ENCODE measurements at regions not wholly inside any gene's neighbourhood (a gene's known extent, or its start where the extent isn't known, plus 50 kb on each side); places are given as distances from the start of the nearest gene placed in this dataset.

DNA sequence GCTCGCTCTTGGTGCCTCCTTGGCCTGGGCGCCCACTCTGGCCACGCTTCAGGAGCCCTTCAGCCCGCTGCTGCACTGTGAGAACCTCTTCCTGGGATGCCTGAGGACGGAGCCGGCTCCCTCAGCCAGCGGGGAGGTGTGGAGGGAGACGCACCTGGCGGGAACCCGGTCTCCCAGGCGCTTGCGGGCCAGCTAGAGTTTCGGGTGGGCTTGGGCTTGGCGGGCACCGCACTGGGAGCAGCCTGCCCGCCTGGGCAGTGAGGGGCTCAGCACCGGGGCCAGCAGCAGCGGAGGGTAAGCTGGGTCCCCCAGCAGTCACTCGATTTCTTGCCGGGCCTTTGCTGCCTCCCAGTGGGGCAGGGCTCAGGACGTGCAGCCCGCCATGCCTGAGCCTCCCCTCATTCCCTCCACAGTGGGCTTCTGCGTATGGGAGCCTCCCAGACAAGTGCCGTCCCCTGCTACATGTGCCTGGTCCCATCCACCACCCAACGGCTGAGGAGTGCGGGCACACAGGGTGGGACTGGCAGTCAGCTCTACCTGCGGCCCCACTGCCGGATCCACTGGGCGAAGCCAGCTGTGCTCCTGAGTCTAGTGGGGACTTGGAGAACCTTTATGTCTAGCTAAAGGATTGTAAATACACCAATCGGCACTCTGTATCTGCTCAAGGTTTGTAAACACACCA is 708.7 kb downstream of the VGLL3 start:
- H3K27ac ChIP-seq (ENCODE audit: low read length) = no peak overlapping the region
- no peaks in the 10 kb centered on the region for H3K4me1 ChIP-seq (ENCODE audit: control insufficient read depth in 1 of 2, insufficient read depth in 2 of 2, low read length in 2 of 2)
- no peaks in the 10 kb centered on the region for H3K36me3 ChIP-seq (ENCODE audit: control insufficient read depth in 1 of 2, insufficient read depth in 2 of 2, low read length in 2 of 2)
- no peaks in the 10 kb centered on the region for H3K27me3 ChIP-seq (ENCODE audit: low read depth, low read length)
- no peak overlapping the region for H3K4me3 ChIP-seq (ENCODE audit: low read depth in 1 of 2, low read length in 2 of 2)
- H3K9me3 ChIP-seq (ENCODE audit: control insufficient read depth in 1 of 2, low read length in 2 of 2) = peaks cover 3 to 5% of the 10 kb centered on the region in 2 donors

DNA sequence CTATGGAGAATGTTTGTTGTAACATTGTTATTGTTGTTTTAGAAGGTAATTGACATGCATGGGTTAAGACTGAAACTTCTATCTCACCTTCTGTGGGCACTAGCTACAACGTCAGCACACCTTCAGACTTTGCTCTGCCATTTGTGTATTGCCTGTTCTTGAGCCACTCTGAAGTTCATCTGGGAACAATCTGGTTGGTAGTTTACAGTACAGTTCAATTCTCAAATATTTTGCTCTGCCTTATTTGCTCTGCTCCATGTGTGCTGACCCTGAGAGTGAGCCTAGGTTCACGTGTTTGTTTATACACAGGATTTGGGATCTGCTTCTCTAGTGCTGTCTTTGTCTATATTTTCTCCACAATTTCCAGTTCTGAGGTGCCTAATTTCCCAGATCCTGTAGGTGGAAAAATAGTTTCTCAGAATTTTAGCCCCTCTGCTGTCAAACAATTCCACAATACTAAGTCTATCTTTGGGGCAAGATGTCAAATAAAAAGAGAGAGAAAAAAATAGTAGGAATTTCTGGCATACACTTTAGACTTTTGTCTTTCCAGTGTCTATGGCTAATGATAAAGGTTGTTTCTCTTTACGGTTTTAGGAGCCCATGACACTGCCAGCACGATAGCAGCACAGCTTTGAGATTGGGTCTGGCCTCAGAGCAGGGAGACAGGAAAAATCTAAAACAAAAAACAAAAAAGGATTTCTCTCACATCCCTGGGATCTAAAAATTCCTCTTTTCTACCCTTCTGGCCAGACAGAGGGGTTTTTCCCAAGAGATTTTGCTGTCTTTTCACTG is 721.4 kb downstream of the VGLL3 start:
- Histone ChIP-seq H3K9me3 (ENCODE audit: control insufficient read depth in 1 of 2, low read length in 2 of 2) (peaks cover 0 to 2% of the 10 kb centered on the region in 2 donors), H3K36me3 (ENCODE audit: control insufficient read depth in 1 of 2, insufficient read depth in 2 of 2, low read length in 2 of 2) (no peaks in the 10 kb centered on the region), H3K27ac (ENCODE audit: low read length) (no peak overlapping the region), H3K4me1 (ENCODE audit: control insufficient read depth in 1 of 2, insufficient read depth in 2 of 2, low read length in 2 of 2) (no peaks in the 10 kb centered on the region), H3K27me3 (ENCODE audit: low read depth, low read length) (no peaks in the 10 kb centered on the region), H3K4me3 (ENCODE audit: low read depth in 1 of 2, low read length in 2 of 2) (no peak overlapping the region)

DNA sequence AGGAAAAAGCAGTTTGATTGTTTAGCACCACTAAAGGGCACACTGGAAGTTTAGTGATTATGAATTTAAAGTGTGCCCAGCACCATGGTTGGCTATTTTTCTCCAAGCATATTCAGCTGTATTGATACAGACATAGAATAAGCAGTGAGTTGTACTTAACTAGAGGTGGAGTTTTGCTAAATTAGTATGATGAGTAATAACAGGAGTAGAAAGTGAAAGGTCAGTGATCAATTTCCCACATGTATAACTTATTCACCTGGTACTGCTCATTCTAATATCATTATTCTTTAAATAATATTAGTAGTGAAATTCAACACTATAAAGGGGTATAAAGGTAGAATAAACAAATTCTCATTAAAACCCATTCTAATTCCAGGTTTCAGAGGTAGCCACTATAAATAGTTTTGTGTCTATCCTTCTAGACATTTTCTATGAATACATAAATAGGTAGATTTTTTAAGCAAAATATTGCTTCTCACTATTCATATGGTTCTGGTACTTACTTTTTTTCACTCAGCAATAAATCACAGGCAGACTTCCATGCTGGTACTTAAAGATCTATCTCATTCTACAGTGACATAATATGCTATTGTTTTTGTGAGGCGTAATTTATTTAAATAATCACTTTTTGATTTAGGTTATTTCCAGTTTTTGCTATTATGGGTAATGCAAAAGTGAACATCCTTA is 732.9 kb downstream of the VGLL3 start:
- Histone ChIP-seq H3K27me3 (ENCODE audit: low read depth, low read length) (no peaks in the 10 kb centered on the region), H3K9me3 (ENCODE audit: control insufficient read depth in 1 of 2, low read length in 2 of 2) (no peaks in the 10 kb centered on the region), H3K36me3 (ENCODE audit: control insufficient read depth in 1 of 2, insufficient read depth in 2 of 2, low read length in 2 of 2) (no peaks in the 10 kb centered on the region), H3K4me1 (ENCODE audit: control insufficient read depth in 1 of 2, insufficient read depth in 2 of 2, low read length in 2 of 2) (no peaks in the 10 kb centered on the region), H3K27ac (ENCODE audit: low read length) (no peak overlapping the region), H3K4me3 (ENCODE audit: low read depth in 1 of 2, low read length in 2 of 2) (no peak overlapping the region)

DNA sequence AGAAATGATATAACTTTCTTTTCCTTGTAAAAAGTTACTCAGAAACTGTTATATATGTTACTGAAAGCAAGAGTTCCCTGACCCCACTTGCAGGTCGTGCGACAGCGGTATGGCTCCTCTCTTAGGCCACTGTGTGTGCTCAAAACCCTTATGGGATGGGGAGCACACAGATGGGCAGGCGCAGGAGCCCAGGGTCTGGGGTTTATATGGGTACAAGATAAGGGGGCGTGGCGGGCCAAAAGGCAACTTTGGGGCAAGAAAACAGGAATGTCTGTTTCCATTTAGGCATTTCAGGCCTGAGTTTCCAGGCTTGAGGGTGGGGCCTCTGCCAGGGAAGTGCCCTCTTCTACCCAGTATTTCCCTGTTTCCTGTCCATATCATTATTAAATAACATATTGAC is 736.5 kb downstream of the VGLL3 start:
- no peak overlapping the region for H3K27ac ChIP-seq (ENCODE audit: low read length)
- H3K36me3 ChIP-seq (ENCODE audit: control insufficient read depth in 1 of 2, insufficient read depth in 2 of 2, low read length in 2 of 2) = no peaks in the 10 kb centered on the region
- no peaks in the 10 kb centered on the region for H3K27me3 ChIP-seq (ENCODE audit: low read depth, low read length)
- no peaks in the 10 kb centered on the region for H3K9me3 ChIP-seq (ENCODE audit: control insufficient read depth in 1 of 2, low read length in 2 of 2)
- no peaks in the 10 kb centered on the region for H3K4me1 ChIP-seq (ENCODE audit: control insufficient read depth in 1 of 2, insufficient read depth in 2 of 2, low read length in 2 of 2)
- no peak overlapping the region for H3K4me3 ChIP-seq (ENCODE audit: low read depth in 1 of 2, low read length in 2 of 2)

DNA sequence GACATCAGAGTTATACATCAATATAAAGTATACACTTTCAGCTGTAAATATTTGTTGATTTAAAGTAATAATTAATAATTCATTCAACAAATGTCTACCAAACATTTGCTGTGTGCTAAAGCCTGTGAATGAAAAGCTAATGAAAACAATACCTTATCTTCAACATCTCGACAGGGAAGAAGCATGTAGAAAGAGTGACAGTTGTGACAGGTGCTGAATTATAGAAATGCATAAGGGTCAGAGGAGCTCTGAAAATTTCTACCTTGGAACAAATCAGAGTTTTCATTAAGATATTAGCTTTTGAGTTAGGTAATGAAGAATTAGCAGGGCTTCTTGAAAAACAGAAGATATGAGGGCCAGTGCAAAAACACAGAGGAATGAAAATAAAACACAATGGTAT is 739.2 kb downstream of the VGLL3 start:
- Histone ChIP-seq H3K27ac (ENCODE audit: low read length) (no peak overlapping the region), H3K9me3 (ENCODE audit: control insufficient read depth in 1 of 2, low read length in 2 of 2) (no peaks in the 10 kb centered on the region), H3K4me3 (ENCODE audit: low read depth in 1 of 2, low read length in 2 of 2) (no peak overlapping the region), H3K4me1 (ENCODE audit: control insufficient read depth in 1 of 2, insufficient read depth in 2 of 2, low read length in 2 of 2) (no peaks in the 10 kb centered on the region), H3K36me3 (ENCODE audit: control insufficient read depth in 1 of 2, insufficient read depth in 2 of 2, low read length in 2 of 2) (no peaks in the 10 kb centered on the region), H3K27me3 (ENCODE audit: low read depth, low read length) (no peaks in the 10 kb centered on the region)

DNA sequence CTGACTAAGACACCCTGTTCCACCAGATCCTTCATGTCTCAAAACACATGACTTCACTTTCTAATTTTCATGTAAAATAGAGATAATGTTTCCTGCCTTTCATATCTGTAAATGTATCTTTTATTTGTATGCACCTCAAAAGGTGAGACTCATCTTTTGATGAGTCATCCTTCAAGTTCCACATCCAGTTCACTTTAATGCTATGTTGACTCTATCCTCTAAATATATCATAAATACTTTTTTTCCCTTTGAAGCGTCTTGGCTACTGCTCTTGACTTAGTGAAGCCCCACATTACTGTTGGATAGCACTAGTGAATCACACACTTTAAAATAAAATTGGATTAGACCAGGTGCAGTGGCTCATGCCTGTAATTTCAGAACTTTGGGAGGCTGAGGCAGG is 741.1 kb downstream of the VGLL3 start:
- H3K9me3 ChIP-seq (ENCODE audit: control insufficient read depth in 1 of 2, low read length in 2 of 2) = no peaks in the 10 kb centered on the region
- H3K4me1 ChIP-seq (ENCODE audit: control insufficient read depth in 1 of 2, insufficient read depth in 2 of 2, low read length in 2 of 2) = peaks cover 0 to 4% of the 10 kb centered on the region in 2 donors
- no peak overlapping the region for H3K4me3 ChIP-seq (ENCODE audit: low read depth in 1 of 2, low read length in 2 of 2)
- no peak overlapping the region for H3K27ac ChIP-seq (ENCODE audit: low read length)
- H3K27me3 ChIP-seq (ENCODE audit: low read depth, low read length) = no peaks in the 10 kb centered on the region
- no peaks in the 10 kb centered on the region for H3K36me3 ChIP-seq (ENCODE audit: control insufficient read depth in 1 of 2, insufficient read depth in 2 of 2, low read length in 2 of 2)

DNA sequence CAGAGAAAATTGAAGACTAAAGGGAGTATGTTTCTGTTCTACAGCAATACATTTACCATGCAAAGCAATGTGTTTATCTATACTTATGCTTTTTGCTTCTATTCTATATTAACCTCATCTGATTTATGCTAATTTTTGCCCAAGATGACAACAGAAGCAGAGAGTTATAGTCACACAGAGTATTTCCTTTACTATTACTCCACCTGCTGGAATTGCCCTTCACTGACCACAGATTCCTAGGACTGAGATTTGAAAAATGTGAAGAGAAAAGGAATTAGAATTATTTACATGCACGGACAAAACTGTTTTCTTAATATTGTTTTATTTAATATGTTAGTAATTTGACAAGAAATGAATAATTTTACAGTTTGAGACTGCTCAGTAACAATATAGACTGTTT is 745.6 kb downstream of the VGLL3 start:
- Histone ChIP-seq H3K36me3 (ENCODE audit: control insufficient read depth in 1 of 2, insufficient read depth in 2 of 2, low read length in 2 of 2) (no peaks in the 10 kb centered on the region), H3K4me3 (ENCODE audit: low read depth in 1 of 2, low read length in 2 of 2) (no peak overlapping the region), H3K27me3 (ENCODE audit: low read depth, low read length) (no peaks in the 10 kb centered on the region), H3K27ac (ENCODE audit: low read length) (no peak overlapping the region), H3K9me3 (ENCODE audit: control insufficient read depth in 1 of 2, low read length in 2 of 2) (no peaks in the 10 kb centered on the region), H3K4me1 (ENCODE audit: control insufficient read depth in 1 of 2, insufficient read depth in 2 of 2, low read length in 2 of 2) (peaks cover 0 to 4% of the 10 kb centered on the region in 2 donors)

DNA sequence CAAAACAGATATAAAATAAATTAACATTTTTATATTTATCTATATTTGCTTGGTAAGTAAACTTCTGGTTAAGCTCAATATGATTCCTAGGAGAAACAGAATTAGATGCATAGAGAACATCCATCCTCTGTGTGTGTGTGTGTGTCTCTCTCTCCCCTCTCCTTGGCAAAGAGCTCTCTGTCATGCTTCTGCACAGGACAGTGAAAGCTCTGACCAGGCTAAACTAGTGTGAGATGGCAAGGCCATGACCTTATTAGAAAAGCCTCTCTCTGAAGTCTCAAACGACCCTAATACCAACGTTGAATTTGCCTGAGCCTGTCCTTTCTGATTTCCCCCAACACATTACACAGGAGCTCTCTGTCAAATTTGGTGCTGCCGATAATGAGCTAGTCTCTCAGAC is 746.0 kb downstream of the VGLL3 start:
- Histone ChIP-seq H3K27ac (ENCODE audit: low read length) (no peak overlapping the region), H3K36me3 (ENCODE audit: control insufficient read depth in 1 of 2, insufficient read depth in 2 of 2, low read length in 2 of 2) (no peaks in the 10 kb centered on the region), H3K27me3 (ENCODE audit: low read depth, low read length) (no peaks in the 10 kb centered on the region), H3K4me1 (ENCODE audit: control insufficient read depth in 1 of 2, insufficient read depth in 2 of 2, low read length in 2 of 2) (peaks cover 0 to 4% of the 10 kb centered on the region in 2 donors), H3K9me3 (ENCODE audit: control insufficient read depth in 1 of 2, low read length in 2 of 2) (no peaks in the 10 kb centered on the region), H3K4me3 (ENCODE audit: low read depth in 1 of 2, low read length in 2 of 2) (no peak overlapping the region)

DNA sequence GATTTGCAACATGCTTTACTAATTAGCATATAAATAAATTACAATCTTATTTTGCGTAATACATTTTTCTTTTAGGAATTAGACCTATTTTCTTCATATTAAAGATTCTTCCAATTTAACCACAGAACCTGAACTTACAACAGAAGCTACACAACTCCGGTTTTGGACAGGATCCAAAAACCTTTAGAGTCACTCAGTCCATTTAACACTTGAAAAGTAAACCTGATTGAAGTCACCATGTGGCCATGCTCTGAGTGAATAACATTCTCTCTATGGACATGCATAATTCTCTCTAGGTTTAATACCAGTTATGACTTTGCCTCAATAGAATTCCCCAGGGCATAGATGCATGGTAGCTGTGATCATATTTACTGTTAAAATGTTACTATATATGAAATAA is 751.0 kb downstream of the VGLL3 start:
- Histone ChIP-seq H3K27me3 (ENCODE audit: low read depth, low read length) (no peaks in the 10 kb centered on the region), H3K4me3 (ENCODE audit: low read depth in 1 of 2, low read length in 2 of 2) (no peak overlapping the region), H3K9me3 (ENCODE audit: control insufficient read depth in 1 of 2, low read length in 2 of 2) (no peaks in the 10 kb centered on the region), H3K4me1 (ENCODE audit: control insufficient read depth in 1 of 2, insufficient read depth in 2 of 2, low read length in 2 of 2) (peaks cover 0 to 1% of the 10 kb centered on the region in 2 donors), H3K36me3 (ENCODE audit: control insufficient read depth in 1 of 2, insufficient read depth in 2 of 2, low read length in 2 of 2) (no peaks in the 10 kb centered on the region), H3K27ac (ENCODE audit: low read length) (no peak overlapping the region)

DNA sequence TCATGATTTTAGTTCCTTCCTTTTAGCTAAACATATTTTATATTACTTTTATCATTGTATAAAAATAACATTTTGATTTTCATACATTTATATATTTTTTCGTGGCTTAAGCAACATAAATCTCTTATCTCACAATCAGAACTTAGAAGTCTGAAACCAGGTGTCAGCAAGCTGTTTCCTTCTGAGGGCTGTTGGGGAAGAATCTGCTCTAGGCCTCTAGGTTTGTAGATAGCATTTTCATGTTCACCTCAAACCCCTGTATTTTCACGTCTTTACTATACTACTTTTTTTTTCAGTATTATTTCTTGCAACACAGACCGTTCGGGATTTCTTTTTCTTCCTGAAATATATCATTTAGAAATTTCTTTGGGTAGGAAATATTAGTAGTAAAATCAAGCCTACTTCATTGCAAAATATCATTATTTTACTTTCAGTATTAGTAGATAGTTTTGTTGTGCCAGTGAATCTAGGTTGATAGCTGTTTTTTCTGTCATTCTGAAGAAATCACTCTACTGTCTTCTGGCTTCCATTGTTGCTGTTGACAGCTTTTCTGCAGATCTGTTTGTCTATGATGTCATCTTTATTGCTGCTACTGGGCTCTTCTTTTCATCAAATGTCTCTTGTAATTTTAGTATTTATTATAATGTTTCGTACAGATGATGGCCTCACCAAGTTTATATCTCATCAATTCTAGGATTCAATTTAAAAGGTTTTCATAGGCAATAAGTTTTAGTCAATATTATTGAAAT is 756.3 kb downstream of the VGLL3 start:
- H3K27me3 ChIP-seq (ENCODE audit: low read depth, low read length) = no peaks in the 10 kb centered on the region
- no peak overlapping the region for H3K27ac ChIP-seq (ENCODE audit: low read length)
- H3K9me3 ChIP-seq (ENCODE audit: control insufficient read depth in 1 of 2, low read length in 2 of 2) = no peaks in the 10 kb centered on the region
- H3K4me1 ChIP-seq (ENCODE audit: control insufficient read depth in 1 of 2, insufficient read depth in 2 of 2, low read length in 2 of 2) = no peaks in the 10 kb centered on the region
- H3K36me3 ChIP-seq (ENCODE audit: control insufficient read depth in 1 of 2, insufficient read depth in 2 of 2, low read length in 2 of 2) = no peaks in the 10 kb centered on the region
- H3K4me3 ChIP-seq (ENCODE audit: low read depth in 1 of 2, low read length in 2 of 2) = no peak overlapping the region

DNA sequence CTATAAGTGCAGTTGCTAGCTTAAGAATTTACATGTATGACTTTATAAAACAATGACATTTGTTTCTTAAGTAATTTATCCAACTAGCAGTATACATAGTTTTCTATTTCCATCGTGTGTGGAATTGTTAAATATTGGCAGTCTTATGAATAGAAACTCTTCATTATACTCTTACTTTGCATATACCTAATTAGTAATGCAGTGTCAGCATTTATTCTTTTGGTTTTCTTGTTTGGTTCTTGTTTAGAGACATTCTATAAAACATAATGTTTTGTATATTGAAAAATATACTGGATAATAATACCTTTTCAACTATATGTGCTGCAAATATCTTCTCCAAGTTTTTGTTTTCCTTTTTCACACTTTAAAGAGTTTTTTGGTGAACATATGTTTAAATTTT is 760.2 kb downstream of the VGLL3 start:
- H3K4me1 ChIP-seq (ENCODE audit: control insufficient read depth in 1 of 2, insufficient read depth in 2 of 2, low read length in 2 of 2) = no peaks in the 10 kb centered on the region
- no peak overlapping the region for H3K4me3 ChIP-seq (ENCODE audit: low read depth in 1 of 2, low read length in 2 of 2)
- H3K27me3 ChIP-seq (ENCODE audit: low read depth, low read length) = no peaks in the 10 kb centered on the region
- no peaks in the 10 kb centered on the region for H3K36me3 ChIP-seq (ENCODE audit: control insufficient read depth in 1 of 2, insufficient read depth in 2 of 2, low read length in 2 of 2)
- no peaks in the 10 kb centered on the region for H3K9me3 ChIP-seq (ENCODE audit: control insufficient read depth in 1 of 2, low read length in 2 of 2)
- H3K27ac ChIP-seq (ENCODE audit: low read length) = no peak overlapping the region
